ENCODE measurements at regions not wholly inside any gene's neighbourhood (a gene's known extent, or its start where the extent isn't known, plus 50 kb on each side); places are given as distances from the start of the nearest gene placed in this dataset.
"Not testable (repeated sequence)": the region's sequence is repeated elsewhere in the genome, so short reads cannot be mapped to it uniquely, and the experiment has no call there.

GRCh38 chr1:118483245-118484006, 298.4 kb upstream of the SPAG17 start:
- Histone ChIP-seq H3K27ac (no peak overlapping the region), H3K27me3 (replicated peaks) (no peaks in the 10 kb centered on the region), H3K36me3 (replicated peaks) (no peaks in the 10 kb centered on the region), H3K4me3 (ENCODE audit: low read depth, low read length) (no peak overlapping the region)
- no peak for DNase-seq
- TF ChIP-seq CTCF (IDR thresholded peaks at IDR 0.05; ENCODE audit: low read depth, low read length, missing control alignments), result no peak
- in situ Hi-C loops (cut with HindIII; ENCODE audit: low pct_ligation_motif_present, low sequenced_read_pairs), result no loop called here

GRCh38 chr1:118481126-118481525, 296.1 kb upstream of the SPAG17 start:
- Histone ChIP-seq H3K4me3 (ENCODE audit: low read depth, low read length) (no peak overlapping the region), H3K27ac (no peak overlapping the region), H3K36me3 (replicated peaks) (no peaks in the 10 kb centered on the region), H3K27me3 (replicated peaks) (no peaks in the 10 kb centered on the region)
- no peak for DNase-seq
- in situ Hi-C loops (cut with HindIII; ENCODE audit: low pct_ligation_motif_present, low sequenced_read_pairs), result no loop called here
- TF ChIP-seq CTCF (IDR thresholded peaks at IDR 0.05; ENCODE audit: low read depth, low read length, missing control alignments), result no peak

GRCh38 chr1:118479351-118479750, 294.3 kb upstream of the SPAG17 start:
- H3K27me3 ChIP-seq (replicated peaks), result no peaks in the 10 kb centered on the region
- in situ Hi-C loops (cut with HindIII; ENCODE audit: low pct_ligation_motif_present, low sequenced_read_pairs), result no loop called here
- no peak overlapping the region for H3K4me3 ChIP-seq (ENCODE audit: low read depth, low read length)
- no peak overlapping the region for H3K27ac ChIP-seq
- TF ChIP-seq CTCF (IDR thresholded peaks at IDR 0.05; ENCODE audit: low read depth, low read length, missing control alignments), result no peak
- no peak for DNase-seq
- no peaks in the 10 kb centered on the region for H3K36me3 ChIP-seq (replicated peaks)

GRCh38 chr1:118473825-118474224, 288.8 kb upstream of the SPAG17 start:
- H3K27me3 ChIP-seq (replicated peaks), result no peaks in the 10 kb centered on the region
- no peak for DNase-seq
- in situ Hi-C loops (cut with HindIII; ENCODE audit: low pct_ligation_motif_present, low sequenced_read_pairs), result no loop called here
- no peak overlapping the region for H3K27ac ChIP-seq
- TF ChIP-seq CTCF (IDR thresholded peaks at IDR 0.05; ENCODE audit: low read depth, low read length, missing control alignments), result no peak
- H3K4me3 ChIP-seq (ENCODE audit: low read depth, low read length), result no peak overlapping the region
- H3K36me3 ChIP-seq (replicated peaks), result no peaks in the 10 kb centered on the region

- H3K36me3 ChIP-seq (replicated peaks); H3K27ac ChIP-seq; in situ Hi-C loops (cut with HindIII; ENCODE audit: low pct_ligation_motif_present, low sequenced_read_pairs); H3K4me3 ChIP-seq (ENCODE audit: low read depth, low read length); H3K27me3 ChIP-seq (replicated peaks); DNase-seq: not testable (repeated sequence)
Observed at GRCh38 chr1:118464460-118464859, 279.4 kb upstream of the SPAG17 start.

- in situ Hi-C loops (cut with HindIII; ENCODE audit: low pct_ligation_motif_present, low sequenced_read_pairs), result no loop called here
- no peaks in the 10 kb centered on the region for H3K36me3 ChIP-seq (replicated peaks)
- TF ChIP-seq CTCF (IDR thresholded peaks at IDR 0.05; ENCODE audit: low read depth, low read length, missing control alignments), result peak; percentile 14
- no peak overlapping the region for H3K4me3 ChIP-seq (ENCODE audit: low read depth, low read length)
- no peak for DNase-seq
- no peaks in the 10 kb centered on the region for H3K27me3 ChIP-seq (replicated peaks)
- H3K27ac ChIP-seq, result no peak overlapping the region
Observed at GRCh38 chr1:118461154-118461553, 276.1 kb upstream of the SPAG17 start.
